Adrenal gland (tissue), 5 donors: ENCODE measurements at regions not wholly inside any gene's neighbourhood (a gene's known extent, or its start where the extent isn't known, plus 50 kb on each side); places are given as distances from the start of the nearest gene placed in this dataset.

Source experiments
- POLR2A ChIP-seq, 2 donors: fragments of 450-650 bp; IDR thresholded peaks; one replicate each; pipeline ENCODE4 v1.6.1; 2017; ENCODE audit warnings: antibody characterized with exemption in 2 of 2, mild to moderate bottlenecking in 2 of 2, moderate library complexity in 1 of 2
- TF ChIP-seq, protein P1 (sequence below), 6 experiments: fragments of 450-650 bp in 4 of 6; fragments of 200-600 bp in 2 of 6; sonication (generic) in 1 of 6; IDR thresholded peaks; 1 replicate in 5 of 6; 2 replicates in 1 of 6; pipeline versions ENCODE4 v1.5.1 to v1.8.0; 2016 to 2021; ENCODE audit warnings: antibody characterized with exemption in 6 of 6, mild to moderate bottlenecking in 2 of 6, moderate library complexity in 1 of 6
- donor health status: DM: no; HTN: no; CAD: no.

DNA sequence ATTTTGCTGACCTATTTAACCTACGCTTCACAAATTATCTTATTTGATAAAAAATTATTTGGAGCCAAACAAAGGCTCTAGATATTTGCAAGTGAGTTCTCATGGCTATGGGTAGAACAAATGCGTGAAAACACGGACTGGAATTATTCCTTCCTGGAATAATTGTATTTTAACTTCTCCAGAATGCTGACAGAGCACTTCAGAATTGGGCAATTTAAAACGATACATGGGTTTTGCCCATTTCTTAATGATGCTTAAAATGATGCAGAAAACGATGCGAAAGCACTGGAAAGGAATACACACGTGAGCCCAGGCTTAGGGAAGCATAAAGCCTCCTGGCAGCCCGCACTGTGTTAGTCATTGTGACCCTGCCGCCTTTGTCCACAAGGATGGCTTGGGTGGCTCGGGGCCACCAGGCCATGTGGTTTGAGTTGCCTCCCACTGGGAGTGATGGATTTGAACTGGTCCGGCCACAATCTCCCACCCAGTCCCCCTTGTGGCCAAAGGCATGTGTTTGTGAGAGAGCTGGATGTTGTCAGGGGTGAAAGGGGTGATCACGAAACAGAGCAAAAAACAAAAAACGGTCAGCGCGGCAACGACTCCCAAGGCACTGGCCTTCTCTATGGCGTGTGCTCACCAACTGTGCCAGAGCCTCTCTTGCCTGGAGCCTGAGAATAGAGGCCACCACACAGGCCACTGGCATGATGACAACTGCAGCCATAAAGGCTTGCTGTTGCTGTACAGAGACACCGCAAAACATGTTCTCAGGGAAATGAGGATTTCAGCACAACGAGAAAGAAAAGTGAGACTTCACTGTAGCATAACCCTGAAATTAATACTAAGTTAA lies 234.2 kb upstream of the ADAMTS16 start:
- TF ChIP-seq, protein P1, sequence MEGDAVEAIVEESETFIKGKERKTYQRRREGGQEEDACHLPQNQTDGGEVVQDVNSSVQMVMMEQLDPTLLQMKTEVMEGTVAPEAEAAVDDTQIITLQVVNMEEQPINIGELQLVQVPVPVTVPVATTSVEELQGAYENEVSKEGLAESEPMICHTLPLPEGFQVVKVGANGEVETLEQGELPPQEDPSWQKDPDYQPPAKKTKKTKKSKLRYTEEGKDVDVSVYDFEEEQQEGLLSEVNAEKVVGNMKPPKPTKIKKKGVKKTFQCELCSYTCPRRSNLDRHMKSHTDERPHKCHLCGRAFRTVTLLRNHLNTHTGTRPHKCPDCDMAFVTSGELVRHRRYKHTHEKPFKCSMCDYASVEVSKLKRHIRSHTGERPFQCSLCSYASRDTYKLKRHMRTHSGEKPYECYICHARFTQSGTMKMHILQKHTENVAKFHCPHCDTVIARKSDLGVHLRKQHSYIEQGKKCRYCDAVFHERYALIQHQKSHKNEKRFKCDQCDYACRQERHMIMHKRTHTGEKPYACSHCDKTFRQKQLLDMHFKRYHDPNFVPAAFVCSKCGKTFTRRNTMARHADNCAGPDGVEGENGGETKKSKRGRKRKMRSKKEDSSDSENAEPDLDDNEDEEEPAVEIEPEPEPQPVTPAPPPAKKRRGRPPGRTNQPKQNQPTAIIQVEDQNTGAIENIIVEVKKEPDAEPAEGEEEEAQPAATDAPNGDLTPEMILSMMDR (IDR thresholded peaks at IDR 0.05) = no peak
- no peak for TF ChIP-seq POLR2A (IDR thresholded peaks at IDR 0.05)
